Right renal pelvis (tissue), 4 donors: ENCODE measurements at regions not wholly inside any gene's neighbourhood (a gene's known extent, or its start where the extent isn't known, plus 50 kb on each side); places are given as distances from the start of the nearest gene placed in this dataset.
A peak's percentile ranks its signal among the peaks of the same experiment; 100 is the strongest.

Experiments used
- DNase-seq, 4 donors: peaks; one replicate each; pipeline ENCODE4 v3.0.0-alpha.2; 2013; ENCODE audit warnings: low read depth in 4 of 4, low spot score in 3 of 4, missing footprints in 1 of 4

- no peak for DNase-seq
Observed at GRCh38 chr5:107099506-107099905, 571.2 kb downstream of the EFNA5 start.

- DNase-seq, result no peak
Observed at GRCh38 chr5:107092695-107093094, 578.0 kb downstream of the EFNA5 start.

DNA sequence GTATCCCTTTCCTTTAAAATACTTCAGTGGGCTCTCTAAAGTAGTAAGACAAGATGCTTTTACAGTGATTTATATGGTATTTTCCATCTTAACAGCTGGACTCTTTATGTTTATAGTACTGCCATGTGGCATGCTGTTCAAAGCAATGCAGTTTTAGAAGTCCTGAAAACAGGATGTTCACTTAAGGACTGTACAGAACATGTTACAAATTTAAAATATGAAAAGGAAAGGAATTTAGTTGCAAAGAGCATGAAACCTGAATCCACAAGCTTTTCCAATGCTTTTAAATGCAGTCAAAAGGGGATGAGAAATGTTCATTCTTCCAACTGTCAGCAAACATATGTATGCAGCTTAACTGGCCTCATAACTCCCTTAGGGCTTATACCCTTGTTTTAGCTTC lies 580.2 kb downstream of the EFNA5 start:
- DNase-seq, result no peak

- DNase-seq, result no peak
Observed at GRCh38 chr5:107088907-107089306, 581.8 kb downstream of the EFNA5 start.

DNA sequence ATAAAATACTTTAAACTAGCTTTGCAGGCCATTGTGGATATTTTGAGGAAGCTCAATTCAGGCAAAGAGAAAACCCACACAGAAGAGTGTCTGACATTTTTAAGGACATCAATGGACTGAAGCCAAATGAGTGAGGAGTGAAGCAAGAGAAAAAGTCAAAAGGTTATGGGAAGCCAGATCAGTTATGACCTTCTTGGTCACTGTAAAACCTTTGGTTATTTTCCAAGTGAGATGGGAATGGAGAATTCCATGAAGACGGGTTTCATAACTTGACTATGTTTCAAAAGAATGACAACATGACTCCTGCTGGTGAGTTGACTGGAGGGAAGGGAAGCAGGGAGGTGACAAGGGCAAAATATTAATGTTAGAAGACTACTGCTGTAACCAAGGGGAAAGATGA lies 585.2 kb downstream of the EFNA5 start:
- DNase-seq, result no peak

DNA sequence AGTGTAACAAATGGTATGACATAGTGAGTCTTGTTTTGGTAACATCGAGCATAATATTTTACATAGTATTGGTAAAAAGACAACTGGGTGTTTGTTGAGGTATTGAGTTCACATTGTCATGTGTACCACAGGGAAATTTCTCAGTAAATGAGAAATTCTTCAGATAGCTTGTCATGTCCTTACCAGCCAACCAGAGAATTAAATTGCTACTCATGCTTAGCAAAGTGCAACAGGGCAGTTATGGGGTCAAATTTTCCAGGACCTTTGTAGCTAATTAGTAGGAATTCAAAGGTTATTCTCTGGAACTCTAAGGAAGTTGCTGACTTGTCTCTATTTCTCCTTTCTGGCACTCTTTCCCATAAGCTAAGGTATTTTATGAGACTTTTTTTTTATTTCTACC lies 595.7 kb downstream of the EFNA5 start:
- DNase-seq, result peak in 2 of 4 donors; percentile 10 to 31

GRCh38 chr5:107072967-107073366 lies 597.8 kb downstream of the EFNA5 start:
- DNase-seq, result no peak

GRCh38 chr5:107072440-107072839 lies 598.3 kb downstream of the EFNA5 start:
- DNase-seq, result no peak

GRCh38 chr5:107068782-107069181 lies 602.0 kb downstream of the EFNA5 start:
- DNase-seq, result no peak

DNA sequence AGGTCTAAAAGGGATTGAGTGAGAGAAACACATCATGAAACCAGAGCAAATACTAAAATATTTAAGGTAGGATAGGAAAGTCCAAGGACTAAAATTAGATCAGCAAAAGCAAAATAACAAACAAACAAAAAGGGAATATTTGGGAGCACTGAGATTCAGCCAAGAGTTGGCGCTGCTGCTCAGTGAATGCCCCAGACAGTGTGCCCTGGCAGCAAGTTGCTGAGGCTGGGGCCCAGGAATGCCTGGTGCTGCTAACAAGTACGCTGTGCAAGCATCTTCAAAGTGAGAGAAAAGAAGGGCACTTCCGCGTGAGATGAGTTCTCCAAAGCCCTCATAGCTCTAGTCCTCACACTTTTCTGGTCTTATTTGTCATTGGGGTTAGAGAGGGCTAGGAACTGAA lies 603.3 kb downstream of the EFNA5 start:
- DNase-seq, result no peak

DNA sequence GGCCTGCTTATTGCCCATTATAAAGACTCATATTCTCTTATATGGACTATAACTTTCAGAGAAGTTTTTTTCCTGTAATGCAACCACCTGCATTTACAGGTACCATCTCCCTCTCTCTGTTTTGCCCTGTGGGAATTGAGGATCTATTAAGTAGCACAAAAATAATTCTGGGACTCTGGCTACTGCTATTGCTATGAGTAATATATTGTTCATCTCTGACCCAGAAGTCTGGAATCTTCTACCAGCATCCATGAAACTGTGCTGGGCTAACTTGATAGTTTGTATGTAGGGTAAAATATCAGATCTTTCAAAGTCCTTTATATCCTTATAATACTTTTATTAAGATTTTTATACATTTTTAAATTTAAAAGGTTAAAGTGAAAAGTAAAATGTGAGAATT lies 607.2 kb downstream of the EFNA5 start:
- DNase-seq, result no peak

DNA sequence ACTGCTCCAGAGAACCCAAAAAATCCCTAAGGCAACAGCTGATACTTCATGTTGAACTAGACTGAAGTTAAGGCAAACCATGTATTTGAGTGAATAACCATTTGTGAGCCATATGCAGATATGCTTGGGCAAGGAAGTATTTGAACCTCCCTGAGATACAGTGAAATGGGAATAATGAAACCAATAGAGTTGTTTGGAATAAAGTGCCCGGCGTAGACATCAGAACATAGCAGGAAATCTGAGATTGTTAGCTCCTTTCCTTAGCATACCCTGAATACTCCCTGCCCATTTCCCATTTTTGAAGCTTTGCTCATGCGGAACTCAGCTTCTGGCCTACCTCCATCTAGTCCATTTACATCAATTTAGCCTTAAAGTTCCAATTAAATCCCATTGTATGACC lies 611.9 kb downstream of the EFNA5 start:
- no peak for DNase-seq

DNA sequence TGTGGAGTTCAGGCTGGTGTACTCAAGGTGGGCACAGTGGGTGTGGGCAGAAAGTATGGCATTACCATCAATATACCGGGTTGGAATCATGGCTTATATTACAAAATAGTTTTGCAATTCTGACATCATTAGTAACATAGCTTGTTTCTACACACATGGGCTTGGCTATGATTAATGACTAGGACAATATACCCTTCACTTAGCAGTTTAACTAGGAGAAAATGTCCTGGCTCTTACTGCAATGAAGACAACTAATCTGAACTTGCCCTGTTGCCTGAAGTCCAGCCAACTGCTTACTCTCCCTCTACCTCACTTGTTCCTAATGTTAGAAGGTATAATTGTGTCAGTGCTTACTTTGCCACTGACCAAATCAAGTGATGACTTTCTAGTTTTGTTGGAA lies 612.5 kb downstream of the EFNA5 start:
- no peak for DNase-seq

DNA sequence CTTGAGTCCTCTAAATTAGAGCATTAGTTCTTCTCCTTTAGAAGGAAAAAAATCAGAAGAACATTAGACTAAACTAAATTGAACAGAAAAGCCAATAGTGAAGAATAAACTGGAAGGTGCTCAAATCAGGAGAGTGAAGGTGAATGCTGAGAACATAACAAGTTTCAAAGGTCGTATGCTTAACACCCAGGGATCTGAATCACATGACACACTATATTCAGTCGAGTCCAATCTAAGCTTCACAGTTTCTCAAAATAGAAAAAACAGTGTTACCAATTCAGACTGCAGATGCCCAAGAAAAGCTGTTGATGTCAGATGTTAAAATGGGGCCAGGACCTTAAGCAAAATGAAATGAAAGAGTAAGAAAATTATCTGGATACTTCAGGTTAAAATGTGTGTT lies 614.5 kb downstream of the EFNA5 start:
- DNase-seq, result no peak

GRCh38 chr5:107047048-107047447 lies 623.7 kb downstream of the EFNA5 start:
- no peak for DNase-seq

DNA sequence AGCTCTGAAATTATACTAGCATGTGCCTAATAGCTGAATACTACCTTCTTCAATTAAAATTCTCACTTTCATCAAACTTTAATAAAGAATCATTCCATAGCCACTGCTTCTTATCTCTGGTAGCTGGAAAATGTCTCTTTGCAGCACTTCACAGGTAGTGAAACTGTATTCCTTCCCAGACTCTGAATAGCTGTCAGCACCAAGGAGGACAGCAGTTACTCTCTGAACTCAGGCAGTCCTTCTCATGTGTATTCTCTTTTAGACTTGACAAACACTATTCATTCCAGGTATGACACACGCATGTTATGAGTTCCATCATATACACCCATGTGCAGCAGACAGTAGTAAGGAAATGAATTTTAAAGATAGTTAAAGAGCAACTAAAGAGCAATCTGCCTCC lies 627.1 kb downstream of the EFNA5 start:
- DNase-seq, result no peak

- no peak for DNase-seq
Observed at GRCh38 chr5:107040907-107041306, 629.8 kb downstream of the EFNA5 start.

DNA sequence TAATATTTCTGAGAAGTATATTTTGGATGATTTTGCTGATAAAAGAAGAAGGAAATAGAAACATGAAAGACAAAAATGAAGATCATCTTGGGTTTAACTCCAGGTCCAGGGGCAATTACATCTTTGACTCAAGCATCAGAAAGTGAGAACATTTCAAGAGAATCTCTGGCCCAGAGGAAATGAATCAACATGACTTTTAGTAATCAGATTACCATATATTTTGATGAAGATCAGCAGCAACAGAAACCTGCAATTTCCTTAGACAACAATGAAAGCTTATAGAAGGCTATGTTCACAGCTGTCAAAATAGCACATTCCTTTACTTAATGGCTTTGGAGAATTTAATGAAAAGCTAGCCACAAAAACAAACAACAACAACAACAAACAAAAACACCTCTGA lies 638.1 kb downstream of the EFNA5 start:
- DNase-seq, result no peak

DNA sequence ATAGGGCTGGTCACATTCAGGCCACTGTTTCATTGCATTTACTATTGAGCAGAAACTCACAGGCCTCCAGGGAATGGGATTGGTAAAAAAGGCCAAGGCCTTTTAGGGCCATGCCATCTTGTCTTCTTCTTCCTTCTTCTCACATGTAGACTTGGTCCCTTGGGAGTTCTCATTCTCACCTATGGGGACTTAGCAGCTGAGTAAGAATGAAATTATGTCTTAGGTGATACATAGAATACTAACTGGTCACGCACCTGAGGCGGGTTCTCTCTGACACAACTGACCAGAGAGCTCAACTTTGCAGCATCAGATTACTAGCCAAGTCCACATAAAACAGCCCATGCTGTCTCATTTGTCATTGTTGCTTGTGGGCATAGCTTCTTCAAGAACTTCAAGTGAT lies 641.8 kb downstream of the EFNA5 start:
- DNase-seq, result no peak

DNA sequence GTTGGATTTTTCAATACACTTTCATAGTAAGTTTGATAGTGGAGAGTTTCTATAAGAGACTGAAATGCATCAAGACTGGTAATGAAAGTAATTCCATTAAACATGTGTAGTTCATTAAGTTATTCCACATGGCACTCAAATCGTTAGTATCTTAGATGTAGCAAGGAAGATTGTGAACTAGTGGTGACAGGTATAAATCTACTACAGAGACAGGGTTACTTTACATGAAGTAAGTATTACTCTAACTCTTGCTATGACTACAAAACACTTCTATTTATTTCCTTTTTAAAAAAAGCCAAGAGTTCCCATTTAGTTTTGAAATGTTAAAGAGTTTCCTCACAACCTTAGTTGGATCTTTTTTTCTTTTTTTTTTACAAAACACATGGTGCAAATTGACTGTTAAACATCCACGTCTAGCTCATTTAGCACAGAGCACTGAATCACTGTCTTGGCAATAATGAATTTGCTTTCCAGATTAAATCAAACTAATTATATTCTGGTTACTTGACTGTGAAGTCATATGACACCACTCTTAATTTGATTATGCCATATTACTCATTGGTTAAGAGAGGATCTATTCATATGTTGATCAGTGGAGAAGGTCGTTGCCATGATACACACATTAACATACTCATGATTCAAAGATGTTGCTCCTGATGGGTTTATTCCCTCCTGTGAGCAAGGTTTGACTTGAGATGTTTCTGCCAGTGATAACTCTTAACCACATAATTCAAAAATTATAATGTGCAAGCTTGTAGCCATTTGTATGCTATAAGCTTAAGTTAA lies 644.8 kb downstream of the EFNA5 start:
- DNase-seq, result no peak

DNA sequence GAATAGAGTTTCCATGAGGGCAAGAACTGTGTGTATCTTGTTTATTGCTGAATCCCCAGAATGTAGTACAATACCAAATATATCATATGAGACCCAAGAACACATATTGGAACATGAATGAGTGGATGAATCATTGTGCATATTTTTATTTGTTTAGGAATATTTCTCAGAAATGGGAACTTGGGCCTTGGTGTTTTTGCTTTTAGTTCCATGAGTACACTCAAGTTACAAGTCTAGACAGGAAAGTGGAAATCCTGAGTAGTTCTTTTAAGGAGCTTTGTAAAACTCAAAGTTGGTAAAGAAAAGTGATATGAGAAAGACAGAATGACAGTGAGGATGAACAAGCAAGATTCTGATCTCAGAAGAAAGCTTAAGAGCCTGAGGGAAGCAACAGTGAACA lies 647.0 kb downstream of the EFNA5 start:
- no peak for DNase-seq

- no peak for DNase-seq
Observed at GRCh38 chr5:107021575-107021974, 649.2 kb downstream of the EFNA5 start.

GRCh38 chr5:107020626-107021025 lies 650.1 kb downstream of the EFNA5 start:
- no peak for DNase-seq
